ENCODE measurements at regions not wholly inside any gene's neighbourhood (a gene's known extent, or its start where the extent isn't known, plus 50 kb on each side); places are given as distances from the start of the nearest gene placed in this dataset.

DNA sequence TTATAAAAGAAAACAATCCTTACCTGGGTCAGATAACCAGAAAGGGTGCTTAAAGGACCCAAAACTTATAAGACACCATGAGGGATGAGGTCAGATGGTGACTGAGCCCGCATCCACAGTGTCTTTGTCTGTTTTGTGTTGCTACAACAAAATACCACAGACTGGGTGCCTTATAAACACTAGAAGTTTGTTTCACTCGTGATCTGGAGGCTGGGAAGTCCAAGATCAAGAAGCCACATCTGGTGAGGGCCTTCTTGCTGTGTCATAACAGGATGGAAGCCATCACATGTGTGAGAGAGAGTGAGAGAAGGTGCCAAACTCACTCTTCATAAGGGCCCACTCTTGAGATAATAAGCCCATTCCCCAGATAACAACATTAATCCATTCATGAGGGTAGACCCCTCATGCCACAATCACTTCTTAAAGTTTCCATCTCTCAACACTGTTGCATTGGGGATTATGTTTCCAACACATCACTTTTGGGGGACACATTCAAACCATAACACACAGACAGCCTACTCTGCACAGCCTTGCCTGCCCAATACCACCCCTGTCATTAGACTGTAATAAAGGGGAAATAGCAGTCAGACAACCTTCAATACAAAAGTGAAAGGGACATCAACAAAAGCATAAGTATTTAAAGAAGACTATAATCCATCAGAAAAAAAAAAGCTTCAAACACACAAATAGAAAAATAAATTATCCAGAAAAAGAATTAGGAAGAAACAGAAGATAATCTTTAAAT, 249.8 kb downstream of the ANAPC1 start:
- Histone ChIP-seq H3K9ac (ENCODE audit: low read depth, low read length) (no peak overlapping the region), H3K9me3 (ENCODE audit: control insufficient read depth, insufficient read depth, low read length) (peaks cover 2% of the 10 kb centered on the region; the same call in 1 of the 2 replicates), H3K36me3 (ENCODE audit: insufficient read depth, low read length) (no peaks in the 10 kb centered on the region), H3K4me1 (ENCODE audit: insufficient read depth, low read length) (0 out of 2 replicates have a peak, but pooled peaks cover 6% of the 10 kb centered on the region)

DNA sequence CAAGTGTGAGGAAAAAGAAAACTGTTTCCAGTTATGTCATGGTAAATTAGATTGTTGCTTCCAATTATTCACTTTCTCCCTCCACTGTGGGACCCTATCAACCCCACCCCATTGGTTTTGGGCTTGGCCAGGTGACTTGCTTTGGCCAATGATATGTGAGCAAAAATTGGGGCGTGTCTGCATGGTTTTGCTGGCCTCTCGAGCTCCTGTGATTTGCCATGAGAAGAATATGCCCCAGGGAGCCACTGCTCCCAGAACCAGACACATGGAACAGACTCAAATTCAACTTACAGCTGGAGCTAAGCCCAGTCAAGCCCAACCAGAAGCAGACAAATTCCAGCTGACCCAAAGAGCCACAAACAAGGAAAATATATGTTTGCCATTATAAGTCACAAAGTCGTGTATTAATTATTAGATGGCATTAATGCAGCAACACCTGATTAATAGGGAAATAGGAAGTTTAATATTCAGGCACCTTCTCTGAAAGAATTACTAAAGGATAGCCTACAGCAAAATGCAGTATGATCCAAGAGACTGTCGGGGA, 248.9 kb downstream of the ANAPC1 start:
- peaks cover 2% of the 10 kb centered on the region; the same call in 1 of the 2 replicates for H3K9me3 ChIP-seq (ENCODE audit: control insufficient read depth, insufficient read depth, low read length)
- no peak overlapping the region for H3K9ac ChIP-seq (ENCODE audit: low read depth, low read length)
- H3K36me3 ChIP-seq (ENCODE audit: insufficient read depth, low read length): no peaks in the 10 kb centered on the region
- 0 out of 2 replicates have a peak, but pooled peaks cover 6% of the 10 kb centered on the region for H3K4me1 ChIP-seq (ENCODE audit: insufficient read depth, low read length)

DNA sequence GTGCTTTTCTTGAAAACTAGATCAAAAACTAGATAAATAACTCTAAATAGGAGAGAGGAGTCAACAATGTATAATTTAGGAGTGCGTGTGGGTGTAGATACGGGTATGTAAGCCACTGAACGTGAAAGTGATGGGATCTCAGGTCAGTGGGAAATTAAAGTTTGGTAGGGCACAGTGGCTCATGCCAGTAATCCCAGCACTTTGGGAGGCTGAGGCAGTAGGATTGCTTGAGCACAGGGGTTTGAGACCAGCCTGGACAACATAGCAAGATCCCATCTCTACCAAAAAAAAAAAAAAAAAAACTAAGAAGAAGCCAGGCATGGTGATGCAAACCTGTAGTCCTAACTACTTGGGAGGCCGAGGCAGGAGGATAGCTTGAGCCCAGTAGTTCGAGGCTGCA, 247.1 kb downstream of the ANAPC1 start:
- H3K9me3 ChIP-seq (ENCODE audit: control insufficient read depth, insufficient read depth, low read length): peaks cover 2% of the 10 kb centered on the region; the same call in 1 of the 2 replicates
- H3K36me3 ChIP-seq (ENCODE audit: insufficient read depth, low read length): no peaks in the 10 kb centered on the region
- no peak overlapping the region for H3K9ac ChIP-seq (ENCODE audit: low read depth, low read length)

DNA sequence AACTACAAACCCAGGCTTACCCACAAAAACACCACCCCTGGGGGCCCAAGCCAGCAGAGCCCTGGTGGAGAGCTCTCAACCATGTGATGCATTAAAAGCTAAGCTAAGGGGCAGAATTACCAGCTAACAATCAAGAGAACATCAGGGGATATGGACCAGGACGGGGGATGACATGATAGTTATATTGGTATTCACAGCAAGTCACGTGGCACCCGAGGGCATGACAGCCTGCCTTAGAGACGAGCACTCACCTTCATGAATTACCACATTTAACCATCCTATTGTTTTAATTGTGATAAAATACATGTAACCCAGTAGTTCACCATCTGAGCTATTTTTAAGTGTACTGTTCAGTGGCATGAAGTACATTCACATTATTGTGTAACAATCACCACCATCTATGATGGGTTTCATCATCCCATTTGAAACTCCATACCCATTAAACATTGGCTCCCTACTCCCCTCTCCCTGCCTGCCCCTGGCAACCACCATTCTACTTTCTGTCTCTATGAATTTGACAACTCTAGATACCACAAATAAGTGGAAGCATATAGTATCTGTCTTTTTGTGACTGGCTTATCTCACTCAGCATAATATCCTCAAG, 245.6 kb downstream of the ANAPC1 start:
- Histone ChIP-seq H3K36me3 (ENCODE audit: insufficient read depth, low read length) (no peaks in the 10 kb centered on the region), H3K4me1 (ENCODE audit: insufficient read depth, low read length) (peaks cover 3% of the 10 kb centered on the region; the same call in 1 of the 2 replicates), H3K9ac (ENCODE audit: low read depth, low read length) (no peak overlapping the region), H3K9me3 (ENCODE audit: control insufficient read depth, insufficient read depth, low read length) (peaks cover 2% of the 10 kb centered on the region; the same call in 1 of the 2 replicates)

More for the DNA sequence above, 247.1 kb downstream of the ANAPC1 start:
- H3K4me1 ChIP-seq (ENCODE audit: insufficient read depth, low read length): 0 out of 2 replicates have a peak, but pooled peaks cover 6% of the 10 kb centered on the region

DNA sequence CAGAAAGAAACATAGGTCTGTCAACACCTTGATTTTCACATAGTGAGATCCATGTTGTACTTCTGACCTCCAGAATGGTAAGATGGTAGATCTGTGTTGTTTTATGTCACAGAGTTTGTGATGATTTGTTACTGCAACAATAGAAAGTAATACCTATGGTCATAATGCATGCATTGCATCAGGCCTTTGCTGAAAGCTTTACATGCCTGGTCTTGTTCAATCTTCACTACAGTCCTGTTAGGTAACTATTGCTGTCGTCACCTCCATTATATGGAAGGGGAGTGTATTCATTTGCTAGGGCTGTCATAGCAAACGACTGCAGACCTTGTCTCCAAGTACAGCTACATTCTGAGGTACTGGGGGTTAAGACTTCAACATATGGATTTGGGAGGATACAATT, 243.5 kb downstream of the ANAPC1 start:
- H3K4me1 ChIP-seq (ENCODE audit: insufficient read depth, low read length): peaks cover 3% of the 10 kb centered on the region; the same call in 1 of the 2 replicates
- H3K9me3 ChIP-seq (ENCODE audit: control insufficient read depth, insufficient read depth, low read length): peaks cover 2% of the 10 kb centered on the region; the same call in 1 of the 2 replicates
- H3K36me3 ChIP-seq (ENCODE audit: insufficient read depth, low read length): no peaks in the 10 kb centered on the region
- H3K9ac ChIP-seq (ENCODE audit: low read depth, low read length): no peak overlapping the region

DNA sequence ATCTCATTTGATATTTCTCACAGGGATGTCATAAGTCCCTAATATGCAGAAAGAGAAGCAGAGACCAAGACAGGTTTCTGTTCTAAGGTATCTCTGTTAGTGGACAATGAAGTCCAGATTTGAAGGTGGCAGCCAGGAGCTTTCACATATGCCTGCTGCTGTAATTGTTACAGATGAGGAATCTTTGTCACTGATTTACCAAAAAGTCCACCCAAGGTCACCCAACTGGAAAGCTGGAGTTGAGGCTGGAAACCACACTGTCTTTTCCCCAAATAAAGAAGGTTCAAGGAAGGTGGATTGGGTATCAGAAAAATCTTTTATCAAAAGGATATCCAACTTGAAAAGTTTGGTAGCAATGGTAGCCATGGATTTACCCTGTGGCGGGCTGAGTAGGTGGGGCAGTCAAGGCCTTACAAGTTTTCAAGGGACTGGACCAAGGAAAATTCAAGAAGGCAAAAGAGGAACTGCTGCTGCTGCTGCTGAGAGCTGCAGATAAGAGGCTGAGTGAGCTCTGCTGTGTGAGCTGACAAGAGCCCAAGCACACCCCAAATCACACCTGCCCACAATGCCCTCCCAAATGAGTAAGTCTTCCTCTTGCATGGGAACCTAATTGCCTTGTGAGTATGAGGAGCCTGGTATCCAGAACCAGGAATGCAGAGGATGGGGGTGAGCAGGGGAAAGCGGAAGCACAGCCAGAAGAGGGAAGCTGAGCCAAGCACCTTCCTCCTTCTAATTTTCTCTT, 241.2 kb downstream of the ANAPC1 start:
- Histone ChIP-seq H3K9me3 (ENCODE audit: control insufficient read depth, insufficient read depth, low read length) (peaks cover 2% of the 10 kb centered on the region; the same call in 1 of the 2 replicates), H3K9ac (ENCODE audit: low read depth, low read length) (no peak overlapping the region), H3K4me1 (ENCODE audit: insufficient read depth, low read length) (peaks cover 3% of the 10 kb centered on the region; the same call in 1 of the 2 replicates), H3K36me3 (ENCODE audit: insufficient read depth, low read length) (no peaks in the 10 kb centered on the region)

DNA sequence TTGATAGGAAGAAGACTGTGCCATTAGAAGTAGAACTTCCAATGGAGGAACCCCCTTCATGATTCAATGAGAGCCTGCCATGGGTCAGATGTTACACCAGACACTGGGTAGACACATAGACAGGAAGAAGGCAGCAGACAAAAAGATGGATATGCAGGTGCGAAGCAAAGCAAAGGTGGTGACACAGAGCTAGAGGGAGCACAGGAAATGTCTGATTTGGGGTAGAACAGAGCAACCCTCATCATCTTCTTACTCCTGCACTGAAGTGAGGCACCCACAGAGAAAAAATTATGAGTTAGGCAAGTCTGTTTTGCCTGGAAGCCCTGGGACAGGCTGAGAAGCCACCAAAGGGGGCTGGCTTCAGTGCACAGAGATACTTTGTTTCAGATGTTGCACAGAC, 240.2 kb downstream of the ANAPC1 start:
- Histone ChIP-seq H3K9ac (ENCODE audit: low read depth, low read length) (no peak overlapping the region), H3K4me1 (ENCODE audit: insufficient read depth, low read length) (peaks cover 3% of the 10 kb centered on the region; the same call in 1 of the 2 replicates)

DNA sequence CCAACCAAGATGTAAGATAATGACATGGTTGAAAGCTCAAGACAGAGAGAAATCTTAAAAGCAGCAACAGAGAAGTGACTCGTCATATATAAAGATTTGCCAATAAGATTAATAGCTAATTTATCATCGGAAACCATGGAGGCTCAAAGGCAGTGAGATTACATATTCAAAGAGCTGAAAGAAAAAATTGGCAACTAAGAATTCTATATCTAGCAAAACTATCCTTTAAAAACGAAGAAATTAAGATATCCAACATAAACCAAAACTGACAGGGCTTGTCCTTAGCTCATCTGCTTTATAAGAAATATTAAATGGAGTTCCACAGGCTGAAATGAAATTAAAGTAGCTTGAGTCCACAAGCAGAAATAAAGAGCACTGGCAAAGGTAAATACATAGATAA, 236.6 kb downstream of the ANAPC1 start:
- Histone ChIP-seq H3K36me3 (ENCODE audit: insufficient read depth, low read length) (no peaks in the 10 kb centered on the region), H3K9ac (ENCODE audit: low read depth, low read length) (no peak overlapping the region), H3K9me3 (ENCODE audit: control insufficient read depth, insufficient read depth, low read length) (no peaks in the 10 kb centered on the region), H3K4me1 (ENCODE audit: insufficient read depth, low read length) (peaks cover 3% of the 10 kb centered on the region; the same call in 1 of the 2 replicates)

More for the DNA sequence above, 240.2 kb downstream of the ANAPC1 start:
- H3K9me3 ChIP-seq (ENCODE audit: control insufficient read depth, insufficient read depth, low read length): no peaks in the 10 kb centered on the region
- no peaks in the 10 kb centered on the region for H3K36me3 ChIP-seq (ENCODE audit: insufficient read depth, low read length)

DNA sequence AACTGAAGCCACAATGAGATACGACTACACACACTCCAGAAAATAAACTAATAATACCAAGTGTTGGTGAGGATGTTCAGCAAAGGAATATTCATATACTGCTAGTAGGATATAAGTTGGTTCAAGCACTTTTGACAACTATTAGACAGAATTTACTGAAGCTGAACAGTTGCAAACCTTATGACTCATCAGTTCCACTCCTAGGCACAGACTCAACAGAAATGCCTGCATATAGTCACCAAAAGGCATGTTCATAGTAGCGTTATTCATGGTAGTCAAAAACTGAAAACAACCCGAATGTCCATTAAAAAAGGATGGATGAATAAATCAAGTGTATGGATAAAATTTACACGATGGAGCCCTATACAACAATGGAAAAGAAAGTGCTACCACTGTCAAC, 232.0 kb downstream of the ANAPC1 start:
- Histone ChIP-seq H3K4me1 (ENCODE audit: insufficient read depth, low read length) (no peaks in the 10 kb centered on the region), H3K9ac (ENCODE audit: low read depth, low read length) (no peak overlapping the region), H3K9me3 (ENCODE audit: control insufficient read depth, insufficient read depth, low read length) (no peaks in the 10 kb centered on the region), H3K36me3 (ENCODE audit: insufficient read depth, low read length) (no peaks in the 10 kb centered on the region)

DNA sequence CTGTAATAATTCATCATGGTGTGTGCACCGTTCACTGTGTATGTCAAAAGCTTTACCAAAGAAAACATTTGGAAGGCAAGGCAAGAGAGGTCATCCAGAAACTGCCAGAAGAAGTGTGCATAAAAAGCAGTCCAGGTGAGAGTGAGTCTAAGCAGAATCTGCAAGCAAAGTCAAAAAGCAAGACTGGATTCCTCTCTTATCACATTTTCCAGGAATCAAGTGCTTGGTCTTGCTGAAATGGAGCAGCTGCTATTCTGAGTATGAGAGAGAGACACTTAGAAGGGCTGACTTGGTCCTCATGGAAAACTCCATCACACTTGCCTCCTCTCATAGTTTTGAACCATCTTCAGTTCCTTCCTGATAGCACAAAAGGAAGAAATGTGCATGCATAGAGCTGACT, 231.3 kb downstream of the ANAPC1 start:
- no peaks in the 10 kb centered on the region for H3K36me3 ChIP-seq (ENCODE audit: insufficient read depth, low read length)
- no peaks in the 10 kb centered on the region for H3K4me1 ChIP-seq (ENCODE audit: insufficient read depth, low read length)
- no peaks in the 10 kb centered on the region for H3K9me3 ChIP-seq (ENCODE audit: control insufficient read depth, insufficient read depth, low read length)
- H3K9ac ChIP-seq (ENCODE audit: low read depth, low read length): no peak overlapping the region

DNA sequence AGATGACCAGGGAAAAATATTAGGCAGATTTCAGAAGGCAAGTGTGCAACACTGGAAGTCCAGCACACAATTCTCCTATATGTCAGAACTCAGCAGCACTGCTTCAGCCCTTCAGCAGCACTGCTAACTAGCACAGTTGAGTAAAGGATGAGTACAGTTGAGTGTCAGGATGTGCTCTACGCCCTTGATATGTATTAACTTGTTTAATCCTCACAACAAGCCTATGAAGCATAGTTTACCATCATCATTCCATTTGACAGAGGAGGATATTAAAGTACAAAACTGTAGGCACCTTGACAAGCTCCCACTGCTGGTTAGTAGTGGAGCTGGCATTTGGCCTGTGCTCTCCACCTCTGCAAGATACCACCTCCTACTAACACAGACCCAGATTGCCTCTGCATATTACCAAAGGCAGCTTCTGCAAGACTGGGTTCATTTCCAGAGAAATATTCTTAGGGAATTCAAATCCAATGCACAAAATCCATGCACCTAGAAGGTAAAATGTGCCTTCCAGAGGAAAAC, 230.8 kb downstream of the ANAPC1 start:
- no peaks in the 10 kb centered on the region for H3K4me1 ChIP-seq (ENCODE audit: insufficient read depth, low read length)
- no peaks in the 10 kb centered on the region for H3K36me3 ChIP-seq (ENCODE audit: insufficient read depth, low read length)
- no peaks in the 10 kb centered on the region for H3K9me3 ChIP-seq (ENCODE audit: control insufficient read depth, insufficient read depth, low read length)
- H3K9ac ChIP-seq (ENCODE audit: low read depth, low read length): no peak overlapping the region

DNA sequence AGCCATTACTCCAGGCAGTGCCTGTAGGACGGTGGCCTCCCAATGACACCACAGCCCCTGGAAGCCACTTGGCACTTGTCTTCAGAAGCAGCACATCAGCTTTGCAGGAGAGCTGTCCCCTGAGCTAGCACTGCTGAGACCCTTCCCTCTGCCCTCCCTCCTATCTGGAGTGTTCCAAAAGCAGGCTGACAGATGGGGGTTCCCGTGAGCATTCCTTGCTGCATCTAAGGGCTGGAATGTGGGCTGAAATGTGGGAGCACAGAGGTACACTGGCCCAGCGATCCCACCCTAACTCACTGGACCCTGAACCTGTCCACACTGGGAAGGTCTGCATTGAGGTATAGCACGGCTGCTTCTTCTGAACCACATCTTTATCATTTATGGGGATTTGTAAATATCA, 230.1 kb downstream of the ANAPC1 start:
- no peaks in the 10 kb centered on the region for H3K36me3 ChIP-seq (ENCODE audit: insufficient read depth, low read length)
- H3K9me3 ChIP-seq (ENCODE audit: control insufficient read depth, insufficient read depth, low read length): no peaks in the 10 kb centered on the region
- H3K4me1 ChIP-seq (ENCODE audit: insufficient read depth, low read length): peaks cover under 1% of the 10 kb centered on the region
- H3K9ac ChIP-seq (ENCODE audit: low read depth, low read length): no peak overlapping the region

DNA sequence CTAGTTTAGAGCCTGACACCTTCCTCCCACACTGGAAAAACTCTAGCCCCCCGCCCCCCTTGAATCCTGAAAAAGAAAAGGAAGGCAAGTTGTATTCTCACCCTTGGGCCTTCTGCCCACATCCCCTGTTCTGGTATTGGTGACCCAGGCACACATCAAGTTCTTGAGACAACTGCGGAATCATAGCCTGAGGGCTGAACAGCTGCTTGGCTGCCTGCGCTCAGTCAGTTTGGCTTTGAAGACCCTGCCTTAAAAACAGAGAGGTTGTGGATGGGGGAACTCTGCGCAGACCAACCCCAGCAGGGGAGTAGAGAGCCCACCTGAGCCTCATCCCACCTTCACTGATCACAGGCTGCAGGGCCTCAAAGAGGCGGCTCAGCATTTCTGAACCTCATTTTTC, 229.2 kb downstream of the ANAPC1 start:
- H3K9me3 ChIP-seq (ENCODE audit: control insufficient read depth, insufficient read depth, low read length): no peaks in the 10 kb centered on the region
- H3K36me3 ChIP-seq (ENCODE audit: insufficient read depth, low read length): no peaks in the 10 kb centered on the region
- no peak overlapping the region for H3K9ac ChIP-seq (ENCODE audit: low read depth, low read length)
- H3K4me1 ChIP-seq (ENCODE audit: insufficient read depth, low read length): peaks cover 9% of the 10 kb centered on the region

DNA sequence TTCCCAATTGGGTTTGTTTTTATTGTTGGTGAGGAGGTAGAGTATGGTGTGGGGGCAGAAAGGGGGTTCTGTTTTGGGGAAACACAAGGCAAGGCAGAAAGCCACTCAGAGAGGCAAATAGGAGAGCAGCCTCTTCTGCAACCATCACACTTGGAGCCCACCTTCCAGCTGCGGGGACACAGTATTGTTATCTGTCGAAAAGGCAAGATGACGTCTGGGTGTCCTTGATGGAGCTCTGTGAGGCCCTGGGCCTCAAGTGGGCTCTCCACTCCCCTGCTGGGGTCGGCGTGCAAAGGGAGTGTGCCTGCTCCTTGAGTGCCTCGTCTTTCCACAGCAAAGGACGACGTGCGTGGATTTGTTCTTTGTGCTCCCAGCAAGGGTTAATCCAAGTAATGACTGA, 227.6 kb downstream of the ANAPC1 start:
- Histone ChIP-seq H3K9me3 (ENCODE audit: control insufficient read depth, insufficient read depth, low read length) (no peaks in the 10 kb centered on the region), H3K36me3 (ENCODE audit: insufficient read depth, low read length) (no peaks in the 10 kb centered on the region), H3K9ac (ENCODE audit: low read depth, low read length) (no peak overlapping the region), H3K4me1 (ENCODE audit: insufficient read depth, low read length) (peaks cover 16% of the 10 kb centered on the region)

All from ES-I3 (cell line).